ENCODE measurements at regions not wholly inside any gene's neighbourhood (a gene's known extent, or its start where the extent isn't known, plus 50 kb on each side); places are given as distances from the start of the nearest gene placed in this dataset.
"Not testable (repeated sequence)": the region's sequence is repeated elsewhere in the genome, so short reads cannot be mapped to it uniquely, and the experiment has no call there.

DNA sequence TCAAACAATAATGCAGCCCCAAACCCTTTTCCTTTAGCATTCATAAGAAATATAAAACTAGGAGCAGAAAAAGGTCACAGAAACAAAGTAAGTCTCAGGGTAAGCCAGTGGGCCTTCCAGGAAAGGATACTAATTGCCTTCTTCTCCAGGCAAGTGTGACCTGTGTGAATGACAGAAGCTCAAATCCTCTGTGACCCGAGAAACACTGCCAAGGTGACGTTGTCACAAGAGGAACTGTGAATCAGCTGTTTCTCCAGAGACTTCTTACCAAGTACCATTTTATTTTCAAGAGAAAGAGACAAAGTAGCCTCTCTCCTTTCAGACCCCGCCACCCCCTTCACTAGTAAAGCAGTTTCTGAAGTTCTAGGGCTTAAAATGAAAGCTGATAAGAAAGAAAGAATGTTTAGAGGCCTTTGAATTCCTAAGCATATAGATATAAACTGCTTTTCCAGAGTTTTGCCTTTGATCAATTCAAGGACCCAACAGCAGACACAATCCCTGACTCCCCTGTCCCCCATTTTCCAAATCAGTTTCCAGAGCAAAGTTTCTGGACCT, 155.6 kb downstream of the NUF2 start:
- H3K4me3 Mint-ChIP-seq: no peak overlapping the region
- Histone ChIP-seq H3K4me3 (ENCODE audit: low read length in 2 of 2) (no peak overlapping the region), H3K4me1 (ENCODE audit: insufficient read depth, low read length) (no peaks in the 10 kb centered on the region), H3K9me3 (ENCODE audit: control insufficient read depth in 1 of 2, low read length in 2 of 2) (no peaks in the 10 kb centered on the region), H3K27ac (ENCODE audit: low read depth, low read length) (no peak overlapping the region), H3K36me3 (ENCODE audit: insufficient read depth, low read length) (no peaks in the 10 kb centered on the region), H3K27me3 (ENCODE audit: insufficient read depth, low read length) (no peaks in the 10 kb centered on the region)
- no peaks in the 10 kb centered on the region for H3K4me1 Mint-ChIP-seq
- H3K27ac Mint-ChIP-seq: no peak overlapping the region
- peaks cover 2 to 23% (median 13%) of the 10 kb centered on the region in 8 donors for H3K9me3 Mint-ChIP-seq
- no peak for DNase-seq
- ChIA-PET POLR2A (ENCODE audit: partially characterized antibody) (no interaction called here), CTCF (ENCODE audit: partially characterized antibody) (no interaction called here)
- H3K36me3 Mint-ChIP-seq: no peaks in the 10 kb centered on the region
- H3K27me3 Mint-ChIP-seq: no peaks in the 10 kb centered on the region
- intact Hi-C loops (cut with micrococcal nuclease): no loop called here

DNA sequence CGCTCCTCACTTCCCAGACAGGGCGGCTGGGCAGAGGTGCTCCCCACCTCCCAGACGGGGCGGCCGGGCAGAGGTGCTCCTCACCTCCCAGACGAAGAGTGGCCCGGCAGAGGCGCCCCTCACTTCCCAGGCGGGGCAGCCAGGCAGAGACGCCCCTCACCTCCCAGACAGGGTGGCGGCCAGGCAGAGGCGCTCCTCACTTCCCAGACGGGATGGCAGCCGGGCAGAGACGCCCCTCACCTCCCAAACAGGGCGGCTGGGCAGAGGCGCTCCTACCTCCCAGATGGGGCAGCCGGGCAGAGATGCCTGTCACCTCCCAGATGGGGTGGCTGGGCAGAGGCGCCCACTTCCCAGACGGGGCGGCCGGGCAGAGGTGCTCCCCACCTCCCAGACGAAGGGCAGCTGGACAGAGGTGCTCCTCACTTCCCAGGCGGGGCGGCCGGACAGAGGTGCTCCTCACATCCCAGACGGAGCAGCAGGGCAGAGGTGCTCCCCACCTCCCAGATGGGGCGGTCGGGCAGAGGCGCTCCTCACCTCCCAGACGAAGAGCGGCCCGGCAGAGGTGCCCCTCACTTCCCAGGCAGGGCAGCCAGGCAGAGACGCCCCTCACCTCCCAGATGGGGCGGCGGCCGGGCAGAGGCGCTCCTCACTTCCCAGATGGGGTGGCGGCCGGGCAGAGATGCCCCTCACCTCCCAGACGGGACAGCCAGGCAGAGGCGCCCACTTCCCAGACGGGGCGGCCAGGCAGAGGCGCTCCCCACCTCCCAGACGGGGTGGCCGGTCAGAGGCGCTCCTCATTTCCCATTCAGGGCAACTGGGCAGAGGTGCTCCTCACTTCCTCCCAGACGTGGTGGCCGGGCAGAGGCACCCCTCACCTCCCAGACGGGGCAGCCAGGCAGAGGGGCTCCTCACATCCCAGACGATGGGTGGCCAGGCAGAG, 176.9 kb downstream of the NUF2 start:
- H3K27ac Mint-ChIP-seq; H3K36me3 ChIP-seq (ENCODE audit: insufficient read depth, low read length); H3K4me1 ChIP-seq (ENCODE audit: insufficient read depth, low read length); H3K36me3 Mint-ChIP-seq; H3K4me3 ChIP-seq (ENCODE audit: low read length in 2 of 2); H3K27me3 Mint-ChIP-seq; DNase-seq; H3K27ac ChIP-seq (ENCODE audit: low read depth, low read length); CTCF ChIA-PET (ENCODE audit: partially characterized antibody); H3K27me3 ChIP-seq (ENCODE audit: insufficient read depth, low read length); POLR2A ChIA-PET (ENCODE audit: partially characterized antibody); intact Hi-C loops (cut with micrococcal nuclease); H3K9me3 ChIP-seq (ENCODE audit: control insufficient read depth in 1 of 2, low read length in 2 of 2); H3K4me3 Mint-ChIP-seq; H3K4me1 Mint-ChIP-seq: not testable (repeated sequence)
- peaks cover 0 to 15% (median 5%) of the 10 kb centered on the region in 8 donors for H3K9me3 Mint-ChIP-seq

DNA sequence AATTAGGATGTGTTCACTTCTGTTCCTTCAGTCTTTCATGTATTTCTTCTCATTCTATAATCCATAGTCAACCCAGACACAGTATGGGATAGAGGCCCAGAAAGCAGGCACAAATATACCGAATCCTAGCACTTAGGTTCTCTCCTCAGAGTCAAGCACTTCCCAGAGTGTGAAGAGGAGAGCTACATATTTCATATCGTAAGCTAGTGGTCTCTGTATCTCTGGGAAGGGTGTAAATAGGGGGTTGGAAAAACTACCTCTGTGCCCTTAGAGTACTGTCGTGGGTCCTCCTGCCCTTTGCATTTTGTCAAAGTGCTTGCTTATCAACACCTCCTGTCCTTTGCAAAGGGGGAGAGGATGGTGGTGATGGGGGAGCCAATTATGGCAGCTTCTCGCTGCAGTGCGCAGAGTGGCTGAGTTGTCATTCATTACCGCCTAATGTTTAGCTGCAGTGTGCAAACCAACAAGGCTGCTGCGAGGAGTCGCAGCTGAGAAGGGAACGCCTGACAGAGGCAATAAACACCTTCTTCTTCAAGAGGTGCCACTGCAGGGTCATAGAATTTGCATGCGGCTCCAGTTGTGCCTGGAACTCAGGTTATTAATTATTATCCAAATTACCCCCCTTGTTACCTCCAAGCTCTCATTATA, 182.7 kb downstream of the NUF2 start:
- Mint-ChIP-seq H3K4me1 (no peaks in the 10 kb centered on the region), H3K4me3 (no peak overlapping the region), H3K9me3 (peaks cover 0 to 5% (median 3%) of the 10 kb centered on the region in 8 donors), H3K27ac (no peak overlapping the region), H3K36me3 (no peaks in the 10 kb centered on the region), H3K27me3 (peaks cover 0 to 2% of the 10 kb centered on the region in 2 donors)
- Histone ChIP-seq H3K4me3 (ENCODE audit: low read length in 2 of 2) (no peak overlapping the region), H3K27me3 (ENCODE audit: insufficient read depth, low read length) (no peaks in the 10 kb centered on the region), H3K36me3 (ENCODE audit: insufficient read depth, low read length) (no peaks in the 10 kb centered on the region), H3K27ac (ENCODE audit: low read depth, low read length) (no peak overlapping the region), H3K9me3 (ENCODE audit: control insufficient read depth in 1 of 2, low read length in 2 of 2) (no peaks in the 10 kb centered on the region), H3K4me1 (ENCODE audit: insufficient read depth, low read length) (no peaks in the 10 kb centered on the region)
- intact Hi-C loops (cut with micrococcal nuclease): no loop called here
- POLR2A ChIA-PET (ENCODE audit: partially characterized antibody): no interaction called here
- DNase-seq: no peak
- CTCF ChIA-PET (ENCODE audit: partially characterized antibody): no interaction called here

DNA sequence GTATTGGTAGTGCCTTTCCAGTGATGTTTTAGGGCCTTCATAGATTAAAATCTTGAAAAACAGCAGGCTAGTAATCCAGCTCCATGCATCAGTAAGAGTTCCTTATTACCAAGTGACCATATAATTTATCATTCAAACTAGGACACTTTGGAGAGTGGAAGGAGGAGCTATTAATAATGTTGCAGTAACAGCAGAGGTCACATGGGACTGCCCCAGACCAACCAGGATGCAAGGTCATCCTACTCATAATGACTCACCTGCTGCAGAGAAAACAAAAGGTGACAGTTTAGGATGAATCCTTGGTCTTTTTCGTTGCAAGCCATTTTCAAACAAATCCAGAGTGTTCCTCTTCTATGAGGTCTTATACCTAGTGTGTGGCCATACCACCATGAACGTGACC, 187.4 kb downstream of the NUF2 start:
- Histone ChIP-seq H3K4me3 (ENCODE audit: low read length in 2 of 2) (no peak overlapping the region), H3K9me3 (ENCODE audit: control insufficient read depth in 1 of 2, low read length in 2 of 2) (no peaks in the 10 kb centered on the region), H3K36me3 (ENCODE audit: insufficient read depth, low read length) (no peaks in the 10 kb centered on the region), H3K27ac (ENCODE audit: low read depth, low read length) (no peak overlapping the region), H3K27me3 (ENCODE audit: insufficient read depth, low read length) (no peaks in the 10 kb centered on the region), H3K4me1 (ENCODE audit: insufficient read depth, low read length) (no peaks in the 10 kb centered on the region)
- Mint-ChIP-seq H3K4me3 (no peak overlapping the region), H3K4me1 (no peaks in the 10 kb centered on the region), H3K9me3 (peaks cover 0 to 7% (median 2%) of the 10 kb centered on the region in 8 donors), H3K27me3 (peaks cover 0 to 2% of the 10 kb centered on the region in 2 donors), H3K36me3 (no peaks in the 10 kb centered on the region), H3K27ac (no peak overlapping the region)
- intact Hi-C loops (cut with micrococcal nuclease): no loop called here
- DNase-seq: no peak
- ChIA-PET POLR2A (ENCODE audit: partially characterized antibody) (no interaction called here), CTCF (ENCODE audit: partially characterized antibody) (interaction anchor here (0.6 kb wide), 1 partner anchor 11 kb away, joined by 3 read pairs; no protein-coding TSS in a partner anchor)

DNA sequence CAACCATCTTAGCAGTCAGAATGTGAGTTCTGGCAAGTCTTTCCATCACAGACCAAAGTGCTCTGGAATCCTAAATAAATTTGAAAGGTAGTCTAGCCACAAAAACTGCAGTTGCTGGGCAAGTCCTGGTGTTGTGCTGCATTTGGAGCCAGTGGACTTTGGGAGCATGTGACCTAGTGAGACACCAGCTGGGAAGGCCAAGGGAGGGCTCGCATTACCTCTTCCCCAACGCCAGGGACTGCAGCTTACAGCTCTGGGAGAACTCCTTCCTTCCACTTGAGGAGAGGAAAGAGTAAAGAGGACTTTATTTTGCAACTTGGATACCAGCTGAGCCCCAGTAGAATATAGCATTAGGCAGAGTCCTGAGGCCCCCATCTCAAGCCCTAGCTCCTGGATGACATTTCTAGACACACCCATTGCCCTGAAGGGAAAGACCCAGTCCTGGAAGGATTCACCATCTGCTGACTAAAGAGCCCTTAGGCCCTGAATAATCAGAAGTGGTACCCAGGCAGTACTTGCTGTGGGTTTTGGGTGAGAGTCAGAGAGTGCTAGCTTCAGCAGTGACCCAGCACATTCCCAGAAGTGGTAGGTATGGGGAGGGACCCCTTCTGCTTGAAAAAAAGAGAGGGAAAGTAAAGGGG, 190.7 kb downstream of the NUF2 start:
- no peaks in the 10 kb centered on the region for H3K4me1 ChIP-seq (ENCODE audit: insufficient read depth, low read length)
- intact Hi-C loops (cut with micrococcal nuclease): no loop called here
- Mint-ChIP-seq H3K27ac (no peak overlapping the region), H3K4me3 (no peak overlapping the region), H3K4me1 (no peaks in the 10 kb centered on the region), H3K9me3 (peaks cover 2 to 14% (median 5%) of the 10 kb centered on the region in 8 donors), H3K27me3 (peaks cover 0 to 2% of the 10 kb centered on the region in 2 donors), H3K36me3 (no peaks in the 10 kb centered on the region)
- POLR2A ChIA-PET (ENCODE audit: partially characterized antibody): no interaction called here
- CTCF ChIA-PET (ENCODE audit: partially characterized antibody): no interaction called here
- no peak for DNase-seq
- no peak overlapping the region for H3K27ac ChIP-seq (ENCODE audit: low read depth, low read length)
- no peaks in the 10 kb centered on the region for H3K9me3 ChIP-seq (ENCODE audit: control insufficient read depth in 1 of 2, low read length in 2 of 2)
- H3K36me3 ChIP-seq (ENCODE audit: insufficient read depth, low read length): no peaks in the 10 kb centered on the region
- no peak overlapping the region for H3K4me3 ChIP-seq (ENCODE audit: low read length in 2 of 2)
- no peaks in the 10 kb centered on the region for H3K27me3 ChIP-seq (ENCODE audit: insufficient read depth, low read length)

DNA sequence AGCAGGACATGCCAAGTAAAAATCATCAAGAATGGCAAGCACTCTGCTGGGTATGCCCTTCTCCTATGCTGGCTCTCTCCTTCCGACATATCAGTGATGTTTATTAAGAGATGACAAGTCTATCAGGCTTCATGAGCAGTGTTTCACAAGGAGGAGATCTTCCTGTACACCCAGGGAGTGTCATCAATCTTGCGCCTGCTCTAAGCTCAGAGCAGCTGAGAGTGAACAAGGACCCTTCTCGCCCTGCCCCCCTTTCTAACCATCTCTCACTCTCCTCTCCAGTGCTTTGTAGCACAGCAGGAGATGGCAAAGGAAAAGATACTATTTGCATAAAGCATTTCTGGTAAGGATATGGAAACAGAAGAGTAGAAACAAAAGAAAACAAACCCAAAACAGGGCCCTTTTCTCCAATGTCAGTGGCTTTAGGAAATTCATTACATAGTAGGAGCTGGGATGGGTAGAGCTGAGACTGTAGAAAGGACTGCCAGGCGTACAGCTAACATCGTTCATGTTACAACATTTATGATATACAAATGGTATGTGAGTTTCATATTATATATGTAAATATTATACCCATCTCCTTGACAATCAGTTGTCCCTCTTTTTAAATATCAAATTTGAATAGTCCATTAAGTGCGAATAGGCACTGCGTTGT, 201.7 kb downstream of the NUF2 start:
- DNase-seq: no peak
- POLR2A ChIA-PET (ENCODE audit: partially characterized antibody): no interaction called here

More for the DNA sequence above, 201.7 kb downstream of the NUF2 start:
- Mint-ChIP-seq H3K36me3 (no peaks in the 10 kb centered on the region), H3K4me1 (no peaks in the 10 kb centered on the region), H3K9me3 (peaks cover 0 to 10% (median under 1%) of the 10 kb centered on the region in 8 donors), H3K27me3 (no peaks in the 10 kb centered on the region), H3K27ac (no peak overlapping the region), H3K4me3 (no peak overlapping the region)
- CTCF ChIA-PET (ENCODE audit: partially characterized antibody): no interaction called here
- H3K27ac ChIP-seq (ENCODE audit: low read depth, low read length): no peak overlapping the region
- H3K4me3 ChIP-seq (ENCODE audit: low read length in 2 of 2): no peak overlapping the region
- H3K36me3 ChIP-seq (ENCODE audit: insufficient read depth, low read length): no peaks in the 10 kb centered on the region
- no peaks in the 10 kb centered on the region for H3K9me3 ChIP-seq (ENCODE audit: control insufficient read depth in 1 of 2, low read length in 2 of 2)
- H3K4me1 ChIP-seq (ENCODE audit: insufficient read depth, low read length): no peaks in the 10 kb centered on the region
- no peaks in the 10 kb centered on the region for H3K27me3 ChIP-seq (ENCODE audit: insufficient read depth, low read length)
- intact Hi-C loops (cut with micrococcal nuclease): no loop called here
